HG03354 (cell line): ENCODE measurements at regions not wholly inside any gene's neighbourhood (a gene's known extent, or its start where the extent isn't known, plus 50 kb on each side); places are given as distances from the start of the nearest gene placed in this dataset.

ENCODE experiments used
- ATAC-seq: cut with Tn5 transposase; IDR thresholded peaks from one replicate; pipeline ENCODE4 v1.9.1; 2021; ENCODE audit warnings: mild to moderate bottlenecking; ENCODE audit not compliant: unreplicated experiment, poor library complexity, severe bottlenecking

DNA sequence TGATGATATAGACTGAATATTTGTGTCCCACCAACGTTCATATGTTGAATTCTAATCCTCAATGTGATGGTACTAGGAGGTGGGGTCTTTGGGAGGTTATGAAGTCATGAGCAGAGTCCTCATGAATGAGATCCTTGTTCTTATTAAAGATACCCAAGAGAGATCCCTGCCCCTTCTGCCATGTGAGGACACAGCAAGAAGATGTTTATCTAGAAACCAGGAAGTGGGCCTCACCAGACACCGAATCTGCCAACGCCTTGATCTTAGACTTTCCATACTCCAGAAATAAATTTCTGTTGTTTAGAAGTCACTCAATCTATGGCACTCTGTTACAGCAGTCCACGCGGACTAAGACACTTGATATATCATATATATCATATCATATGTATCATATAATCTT, 67.7 kb upstream of the GCM1 start:
- ATAC-seq: no peak

DNA sequence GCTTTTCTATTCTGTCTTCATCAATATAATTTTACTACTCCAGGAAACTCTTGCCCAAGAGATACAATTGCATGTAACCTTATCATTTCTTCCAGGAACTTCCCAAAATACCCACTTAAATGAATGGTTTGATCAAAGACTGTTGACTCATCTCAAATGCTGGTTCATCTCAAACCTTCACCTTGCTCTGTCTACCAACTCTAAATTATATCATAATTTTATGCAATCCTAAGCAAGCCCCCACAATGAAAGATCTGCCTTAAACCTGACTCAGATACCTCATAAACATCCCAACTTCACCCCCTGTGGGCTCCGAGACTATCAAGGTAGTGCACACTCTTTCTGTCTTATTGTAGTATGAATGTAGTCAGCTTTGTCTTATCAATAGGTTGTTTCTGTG, 65.5 kb upstream of the GCM1 start:
- no peak for ATAC-seq

DNA sequence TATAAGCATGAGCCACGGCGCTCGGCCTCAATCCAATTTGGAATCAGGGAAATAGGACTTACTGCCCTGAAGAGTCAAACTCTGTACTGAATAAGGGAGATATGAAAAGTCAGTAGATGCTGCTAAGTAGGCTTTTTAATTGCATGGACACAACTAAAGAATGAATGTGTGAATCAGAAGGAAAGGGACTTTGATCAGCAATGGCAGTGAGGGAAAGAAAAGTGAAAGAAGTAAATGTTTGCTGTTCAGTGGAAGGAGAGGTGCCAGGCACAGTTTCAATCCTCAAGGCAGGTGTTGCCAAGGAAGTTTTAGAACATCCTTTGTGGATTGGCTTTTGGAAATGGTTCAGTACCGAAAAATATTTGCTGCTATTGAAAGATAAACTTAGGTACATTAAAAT, 62.2 kb upstream of the GCM1 start:
- ATAC-seq: no peak

DNA sequence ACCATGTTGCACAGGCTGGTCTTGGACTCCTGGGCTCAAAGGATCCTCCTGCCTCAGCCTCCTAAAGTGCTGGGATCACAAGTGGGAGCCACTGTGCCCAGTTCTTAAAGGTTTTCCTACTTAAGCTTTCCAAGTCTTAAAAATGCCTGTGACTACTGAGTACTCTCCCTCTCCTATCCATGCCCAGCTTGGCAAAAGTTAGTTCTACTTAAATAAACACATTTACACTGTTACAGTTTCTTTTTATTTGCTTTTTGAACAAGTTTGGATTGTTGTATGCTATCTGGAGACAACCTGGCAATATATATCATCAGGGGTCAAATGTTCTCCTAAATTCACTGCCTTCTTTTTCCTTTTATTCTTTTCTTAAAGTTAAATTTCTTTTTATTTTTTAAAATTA, 61.0 kb upstream of the GCM1 start:
- ATAC-seq: no peak

DNA sequence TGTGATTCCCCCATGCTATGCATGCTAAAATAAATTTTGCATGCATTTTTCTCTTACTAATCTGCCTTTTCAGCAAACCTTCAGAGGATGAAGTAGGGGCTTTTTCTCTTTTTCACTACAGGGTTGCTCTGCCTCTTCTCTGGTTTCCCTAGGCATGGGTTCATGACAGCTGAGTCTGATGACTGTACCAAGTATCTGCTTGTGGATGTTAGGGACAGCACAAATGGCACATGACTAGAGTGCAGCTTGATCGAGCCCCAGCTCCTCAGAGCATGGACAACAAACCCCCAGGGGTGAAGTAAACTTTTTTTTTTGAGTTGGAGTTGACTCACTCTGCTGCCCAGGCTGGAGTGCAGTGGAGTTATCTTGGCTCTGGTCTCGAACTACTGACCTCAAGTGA, 57.1 kb upstream of the GCM1 start:
- no peak for ATAC-seq

DNA sequence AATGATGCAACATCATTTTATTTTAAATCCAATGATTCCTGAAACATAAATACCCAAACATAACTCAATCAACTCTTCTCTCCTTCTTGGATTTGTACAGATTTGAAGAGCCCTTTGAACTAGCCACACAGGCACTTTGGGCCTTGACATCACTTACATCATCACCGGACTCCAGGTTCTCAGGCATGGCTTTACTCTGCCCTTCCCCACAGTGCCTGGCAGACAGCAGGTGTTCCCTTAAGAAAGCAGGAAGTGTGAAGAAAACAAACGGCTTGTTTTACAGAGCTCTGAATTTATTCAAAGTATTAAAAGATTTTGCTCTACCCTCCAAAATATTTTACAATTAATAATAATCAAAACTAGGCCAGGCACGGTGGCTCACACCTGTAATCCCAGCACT, 54.8 kb upstream of the GCM1 start:
- ATAC-seq: no peak

DNA sequence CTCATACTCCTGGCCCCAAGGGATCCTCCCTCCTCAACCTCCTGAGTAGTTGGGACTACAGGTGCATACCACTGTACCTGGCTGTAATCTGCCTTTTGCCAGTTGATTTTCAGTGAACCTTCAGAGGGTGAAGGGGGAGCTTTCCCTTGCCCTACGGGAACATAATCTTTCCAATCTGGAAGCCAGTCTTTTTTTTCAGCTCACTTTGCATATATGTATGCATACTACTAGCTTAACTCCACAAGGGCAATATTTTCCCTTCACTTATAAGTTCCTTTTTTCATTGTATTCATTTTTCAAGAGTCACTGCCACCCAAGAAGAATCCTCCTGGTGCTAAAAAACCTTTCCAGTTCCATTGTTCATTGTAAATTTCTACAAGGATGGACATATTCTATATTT, 53.4 kb upstream of the GCM1 start:
- no peak for ATAC-seq

DNA sequence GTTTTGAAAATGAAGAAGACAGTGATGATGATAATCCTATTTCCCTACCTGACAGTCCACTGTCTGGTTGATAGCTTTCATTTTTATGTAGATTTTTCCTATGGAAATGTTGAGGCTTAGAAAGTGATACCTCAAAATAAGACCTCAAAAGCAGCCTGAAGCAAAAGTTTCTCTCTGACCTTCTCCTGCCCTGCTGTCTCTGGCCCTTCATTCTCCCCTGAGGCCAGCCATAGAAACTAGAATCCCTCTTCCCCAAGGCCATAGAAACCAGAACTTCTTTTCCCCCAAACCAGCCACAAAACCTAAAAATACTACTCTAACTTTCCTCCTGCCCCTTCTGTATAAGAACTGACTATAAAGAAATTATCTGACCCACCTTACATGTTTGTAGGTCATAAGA, 52.6 kb upstream of the GCM1 start:
- no peak for ATAC-seq

DNA sequence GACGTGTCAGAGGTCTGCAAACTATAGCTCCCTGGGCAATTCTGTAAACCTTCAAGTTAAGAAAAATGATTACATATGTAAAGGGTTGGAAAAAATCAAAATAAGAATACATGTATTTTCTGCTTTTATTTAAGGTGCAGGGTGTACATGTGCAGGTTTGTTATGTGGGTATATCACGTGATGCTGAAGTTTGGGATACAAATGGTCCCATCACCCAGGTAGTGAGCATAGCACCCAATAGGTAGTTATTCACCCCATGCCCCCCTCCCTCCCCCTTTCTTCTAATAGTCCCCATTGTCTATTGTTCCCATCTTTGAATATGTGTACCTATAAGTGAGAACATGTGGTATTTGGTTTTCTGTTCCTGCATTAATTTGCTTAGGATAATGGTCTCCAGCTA, 51.1 kb upstream of the GCM1 start:
- ATAC-seq: no peak

DNA sequence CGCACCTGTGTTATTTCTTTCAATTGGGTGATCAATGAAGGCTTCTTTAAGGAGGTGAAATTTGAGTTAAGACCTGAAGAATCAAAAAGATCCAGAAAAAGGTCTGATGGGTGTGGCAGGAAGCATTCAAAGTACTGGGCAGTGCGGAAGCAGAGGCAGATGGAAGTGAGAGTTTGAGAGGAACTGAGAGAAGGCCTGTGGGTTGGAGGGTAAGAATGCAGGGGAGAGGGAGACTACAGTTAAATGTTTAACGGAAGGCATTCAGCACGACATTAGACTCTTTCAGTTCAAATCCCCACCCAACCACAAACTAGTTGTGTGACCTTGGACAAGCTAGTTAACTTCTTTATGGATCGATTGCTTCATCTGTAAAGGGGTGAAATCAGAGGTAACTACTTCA, 50.5 kb upstream of the GCM1 start:
- peak; percentile 99 for ATAC-seq
